Fibroblast of mammary gland (primary cell): ENCODE measurements at regions not wholly inside any gene's neighbourhood (a gene's known extent, or its start where the extent isn't known, plus 50 kb on each side); places are given as distances from the start of the nearest gene placed in this dataset.
A peak's percentile ranks its signal among the peaks of the same experiment; 100 is the strongest.

Experiments
- DNase-seq: peaks from one replicate; pipeline ENCODE4 v3.0.0-alpha.2; 2010; ENCODE audit warnings: low read depth
- H3K4me3 ChIP-seq: 2 replicates; pipeline ENCODE4 v1.5.1; 2011; ENCODE audit warnings: low read depth, mild to moderate bottlenecking, low read length, moderate library complexity; ENCODE audit not compliant: control insufficient read depth
- CTCF ChIP-seq: conservative IDR thresholded peaks from 2 replicates; pipeline ENCODE4 v1.5.1; 2011; ENCODE audit warnings: low read depth, low read length, inconsistent platforms; ENCODE audit not compliant: control insufficient read depth, insufficient read depth

DNA sequence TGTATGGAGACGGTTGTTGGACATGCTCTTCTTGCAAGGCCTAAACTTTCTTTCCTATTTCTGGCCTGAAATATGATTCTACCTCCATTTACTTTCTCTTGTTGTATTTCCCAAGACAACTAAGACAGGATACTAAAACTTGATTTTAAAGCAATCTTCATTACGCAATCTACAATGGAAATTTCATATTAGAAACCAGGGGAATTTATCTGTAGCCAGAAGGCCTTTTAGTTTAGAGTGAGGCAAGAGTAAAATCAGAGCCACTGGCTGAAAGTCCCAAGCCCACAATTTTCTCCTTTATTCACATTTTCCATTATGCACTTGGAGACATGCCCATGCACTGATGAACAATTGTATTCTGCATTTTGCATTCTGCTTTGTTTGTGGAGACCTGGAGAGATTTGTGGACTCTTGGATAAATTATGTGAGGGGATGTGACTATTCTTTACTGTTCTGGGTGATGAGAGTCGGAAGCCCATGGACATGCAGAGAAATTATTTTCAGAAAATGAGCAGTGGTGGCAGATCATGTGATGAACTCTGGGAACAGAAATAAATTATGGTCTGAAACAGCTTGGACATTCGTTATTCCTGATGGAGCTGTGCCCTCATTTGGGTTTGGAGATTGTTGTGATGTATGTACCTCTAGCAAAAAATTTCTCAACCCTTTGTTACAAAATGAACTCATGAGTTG lies 336.8 kb downstream of the SEC16B start:
- TF ChIP-seq CTCF, result no peak
- peak; percentile 27 for DNase-seq
- no peak overlapping the region for H3K4me3 ChIP-seq

DNA sequence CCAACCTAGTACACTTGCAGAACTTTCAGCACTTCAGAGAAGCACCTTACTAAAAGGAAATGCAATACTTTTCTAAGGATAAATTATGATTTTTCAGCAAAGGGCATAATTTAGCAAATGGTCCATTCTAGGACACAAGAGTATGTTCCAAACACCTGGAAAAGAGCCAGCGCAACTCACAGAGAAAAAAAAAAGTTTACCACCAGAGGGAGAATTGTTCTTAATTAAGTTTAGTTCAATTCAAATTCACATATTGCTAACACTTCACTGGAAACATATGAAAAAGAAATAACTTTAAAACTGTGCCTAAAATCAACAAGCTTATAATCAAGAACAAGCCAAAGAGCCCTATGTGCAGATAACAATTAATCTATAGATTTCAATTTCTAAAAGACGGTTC lies 338.1 kb downstream of the SEC16B start:
- peak; percentile 9 for DNase-seq
- H3K4me3 ChIP-seq, result no peak overlapping the region
- no peak for TF ChIP-seq CTCF

GRCh38 chr1:177629526-177629925 lies 340.3 kb downstream of the SEC16B start:
- DNase-seq, result peak; percentile 49

DNA sequence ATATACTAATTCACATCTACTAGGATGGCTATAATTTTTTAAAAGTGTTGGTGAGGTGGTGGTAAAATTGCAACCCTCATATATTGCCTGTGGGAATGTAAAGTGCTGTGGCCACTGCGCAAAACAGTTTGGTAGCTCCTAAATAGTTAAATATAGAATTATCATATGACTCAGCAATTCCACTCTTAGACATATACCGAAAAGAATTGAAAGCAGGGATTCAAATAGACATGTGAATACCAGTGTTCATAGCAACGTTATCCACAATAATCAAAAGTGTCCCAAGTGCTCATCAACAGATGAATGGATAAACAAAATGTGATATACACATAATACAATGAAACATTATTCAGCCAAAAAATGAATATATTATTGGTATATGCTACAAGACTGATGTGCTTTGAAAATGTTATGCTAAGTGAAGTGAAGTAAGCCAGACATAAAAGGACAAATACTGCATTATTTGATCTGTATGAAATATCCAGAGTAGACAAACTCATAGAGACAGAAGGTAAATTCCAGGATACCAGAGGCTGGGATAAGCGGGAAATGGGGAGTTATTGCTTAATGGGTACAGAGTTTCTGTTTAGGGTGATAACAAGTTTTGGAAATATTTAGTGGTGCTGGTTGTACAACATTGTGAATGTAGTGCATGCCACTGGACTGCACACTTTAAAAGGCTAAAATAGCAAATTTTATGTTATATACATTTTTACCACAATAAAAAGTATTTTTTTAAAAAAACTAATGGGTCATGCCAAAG lies 342.5 kb downstream of the SEC16B start:
- no peak for DNase-seq
- no peak overlapping the region for H3K4me3 ChIP-seq
- no peak for TF ChIP-seq CTCF

More at GRCh38 chr1:177629526-177629925, 340.3 kb downstream of the SEC16B start:
- no peak overlapping the region for H3K4me3 ChIP-seq
- TF ChIP-seq CTCF, result no peak

GRCh38 chr1:177620636-177621190 lies 349.1 kb downstream of the SEC16B start:
- DNase-seq, result peak; percentile 55
- TF ChIP-seq CTCF, result no peak
- H3K4me3 ChIP-seq, result no peak overlapping the region

- DNase-seq, result peak; percentile 27
- no peak overlapping the region for H3K4me3 ChIP-seq
- no peak for TF ChIP-seq CTCF
Observed at GRCh38 chr1:177615251-177615650, 354.6 kb downstream of the SEC16B start.
